Activated T-cell treated with anti-CD3 and anti-CD28 coated beads, Interleukin-2, amount 50 U/mL, for 48 hours (primary cell): ENCODE measurements at regions not wholly inside any gene's neighbourhood (a gene's known extent, or its start where the extent isn't known, plus 50 kb on each side); places are given as distances from the start of the nearest gene placed in this dataset.
"Not testable (repeated sequence)": the region's sequence is repeated elsewhere in the genome, so short reads cannot be mapped to it uniquely, and the experiment has no call there.

Experiments
- DNase-seq, 2 experiments: peaks; one replicate each; pipeline ENCODE4 v3.0.0-alpha.2; 2020

DNA sequence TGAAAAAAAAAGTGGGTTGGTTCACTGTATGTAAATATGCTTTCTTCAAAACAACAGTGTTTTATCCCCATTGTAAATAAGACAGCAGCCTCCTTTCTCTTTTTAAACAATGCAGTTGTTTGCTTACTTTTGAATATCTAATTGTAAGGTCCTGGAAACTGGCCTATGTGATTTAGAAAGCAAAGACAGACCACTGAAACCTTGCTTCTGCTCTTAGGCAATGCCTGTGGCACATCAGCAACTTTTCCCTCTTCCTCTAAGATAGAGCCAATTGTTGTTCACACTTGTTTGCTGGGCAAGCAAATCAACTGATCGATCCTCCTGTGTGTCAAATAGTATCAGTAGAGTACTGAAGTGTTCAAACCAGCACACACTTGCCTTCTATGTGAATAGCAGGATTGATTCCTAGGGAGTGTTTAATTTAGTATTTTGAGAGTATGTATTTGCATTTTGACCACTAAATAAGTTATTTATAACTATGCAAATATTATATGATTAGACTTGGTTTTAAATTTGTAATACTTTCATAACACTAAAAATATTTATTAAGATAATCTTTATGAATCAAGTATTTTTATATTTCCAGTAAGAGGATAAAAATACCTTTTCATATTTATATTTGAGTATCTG, 55.4 kb upstream of the GRPR start:
- DNase-seq, result no peak

DNA sequence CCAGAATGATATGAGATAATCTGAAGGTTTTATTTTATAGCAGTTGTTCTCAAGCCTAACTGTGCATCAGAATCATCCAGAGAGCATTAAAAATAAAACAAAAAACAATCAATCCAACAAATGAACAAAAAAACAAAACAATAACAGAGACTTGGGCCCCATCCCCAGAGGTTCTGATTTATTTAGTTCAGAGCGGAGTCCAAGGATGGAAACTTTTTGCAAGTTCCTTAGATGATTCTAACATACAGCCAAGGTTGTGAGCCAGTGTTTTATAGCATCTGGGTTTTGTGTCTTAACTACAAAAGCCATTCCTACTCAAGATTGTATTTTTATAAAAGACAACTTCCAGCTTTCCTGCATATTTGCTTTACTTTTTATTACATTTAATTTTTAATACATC, 59.4 kb upstream of the GRPR start:
- DNase-seq, result no peak

DNA sequence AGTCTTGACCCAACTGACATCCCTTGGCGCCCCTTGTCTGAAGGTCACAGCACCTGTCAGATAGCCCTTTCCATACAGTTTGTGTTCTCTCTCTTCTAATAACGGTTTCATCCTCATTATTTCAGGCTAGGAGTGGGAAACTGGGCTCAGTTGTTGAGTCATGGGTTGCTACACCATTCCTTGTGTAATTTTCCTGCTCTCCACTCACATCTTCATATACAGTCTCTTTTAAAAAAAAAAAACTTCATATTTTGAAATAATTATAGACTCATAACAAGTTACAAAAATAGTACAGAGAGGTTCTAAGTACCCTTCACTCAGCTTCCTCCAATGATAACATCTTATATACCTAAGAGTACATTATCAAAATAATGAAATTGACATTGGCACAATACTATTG, 60.2 kb upstream of the GRPR start:
- DNase-seq, result no peak

DNA sequence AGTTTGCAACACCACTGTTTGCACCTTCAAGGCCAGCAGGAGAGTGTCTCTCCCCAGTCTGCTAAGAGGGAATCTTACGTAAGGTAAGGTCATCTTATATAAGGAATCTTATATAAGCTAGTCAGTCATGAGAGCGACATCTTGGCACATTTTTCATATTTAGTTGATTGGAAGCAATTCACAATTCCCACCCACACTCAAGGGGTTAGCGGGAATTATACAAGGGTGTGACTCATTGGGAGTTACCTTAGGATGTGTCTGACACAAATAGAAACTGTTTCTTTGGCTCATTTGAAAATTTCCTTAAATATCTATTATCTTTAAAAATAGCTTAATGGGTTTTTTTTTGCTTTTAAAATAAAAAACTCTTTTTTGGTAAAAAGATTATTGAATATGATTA, 62.1 kb upstream of the GRPR start:
- DNase-seq, result no peak

DNA sequence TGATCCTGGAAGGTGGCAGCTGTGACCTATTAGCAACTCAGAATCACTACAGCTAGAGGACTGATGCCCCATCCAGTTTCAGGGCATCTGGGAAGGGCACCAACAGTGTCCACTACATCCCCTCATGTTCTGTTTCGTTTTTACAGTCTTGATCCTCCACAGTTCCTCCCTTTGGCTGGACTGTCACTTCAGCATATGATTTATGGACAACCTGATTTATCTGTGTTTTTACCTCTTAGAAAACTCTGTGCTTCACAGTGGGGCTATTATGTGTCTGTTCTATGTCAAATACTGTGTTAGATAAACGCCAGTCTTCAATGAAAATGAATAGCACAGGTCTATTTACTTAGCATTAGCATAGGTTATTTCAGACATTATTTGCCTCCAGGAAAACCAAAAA, 63.1 kb upstream of the GRPR start:
- no peak for DNase-seq

DNA sequence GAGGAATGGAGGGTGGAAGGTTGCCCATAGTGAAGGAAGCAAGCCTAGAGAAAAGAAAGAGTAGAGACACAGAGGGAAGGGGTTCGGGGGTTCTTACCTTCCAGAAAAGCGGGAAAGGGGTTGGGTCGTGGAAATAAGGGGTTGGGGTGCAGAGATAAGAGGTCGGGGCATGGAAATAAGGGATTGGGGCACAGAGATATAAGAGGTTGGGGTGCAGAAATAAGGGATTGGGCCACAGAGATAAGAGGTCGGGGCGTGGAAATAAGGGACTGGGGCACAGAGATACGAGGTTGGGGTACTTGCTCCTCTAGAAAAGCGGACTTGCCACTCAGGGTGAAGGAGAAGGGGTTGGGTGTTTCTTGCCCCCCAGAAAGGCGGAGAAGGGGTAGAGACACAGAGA, 74.2 kb upstream of the GRPR start:
- not testable (repeated sequence) for DNase-seq

DNA sequence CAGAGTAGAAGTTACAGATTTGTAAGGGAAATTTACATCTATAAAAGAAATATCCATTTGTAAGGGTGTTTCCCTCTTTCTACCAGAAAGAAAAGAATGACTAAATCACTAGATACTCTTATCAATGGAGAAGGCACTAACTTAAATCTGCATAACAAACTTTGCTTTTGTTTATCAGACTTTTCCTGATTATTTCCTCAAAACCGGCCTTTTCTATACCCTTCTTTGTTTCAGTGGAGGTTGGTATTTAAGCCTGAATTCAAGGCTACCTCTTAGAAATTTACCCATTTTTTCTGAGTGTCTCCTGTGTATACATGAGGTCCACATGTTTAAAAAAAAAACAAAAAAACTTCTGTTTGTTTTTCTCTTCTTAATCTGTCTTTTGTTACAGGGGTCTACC, 80.4 kb upstream of the GRPR start:
- DNase-seq, result no peak

DNA sequence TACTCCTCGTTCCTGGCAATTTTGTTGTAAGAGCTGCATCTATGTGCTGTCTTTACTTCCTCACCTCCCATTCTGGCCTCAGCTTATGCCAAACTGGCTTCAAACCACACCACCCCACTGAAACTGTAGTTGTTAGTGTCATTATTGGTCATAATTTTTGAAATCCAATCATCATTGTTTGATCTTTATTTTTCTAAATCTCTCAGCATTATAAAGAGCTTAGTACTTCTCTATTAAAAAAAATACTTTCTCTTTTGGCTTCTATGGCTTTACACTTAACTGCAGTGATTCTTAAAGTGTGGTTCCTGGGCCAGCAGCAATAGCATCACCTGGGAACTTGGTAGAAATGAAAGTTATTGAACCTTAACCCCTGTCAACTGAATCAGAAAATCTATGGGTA, 83.5 kb upstream of the GRPR start:
- no peak for DNase-seq

DNA sequence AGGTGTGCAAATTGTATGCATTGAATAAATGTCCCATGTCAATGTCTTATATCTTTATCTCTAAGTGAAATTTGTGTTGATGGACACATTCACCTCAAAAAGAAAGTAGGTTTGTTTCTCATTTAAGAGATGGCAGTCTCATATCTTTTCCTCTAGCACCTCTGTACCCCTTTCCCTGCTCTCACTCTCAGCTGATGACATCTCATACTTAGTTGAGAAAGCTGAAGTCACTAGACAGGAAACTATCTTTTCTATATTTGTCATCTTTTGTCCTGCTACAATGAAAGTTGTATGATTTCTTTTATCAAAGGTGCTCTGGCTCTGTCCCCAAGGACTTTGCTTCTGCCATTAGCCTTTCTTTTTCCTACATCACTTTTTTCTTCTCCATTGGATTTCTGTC, 84.0 kb upstream of the GRPR start:
- DNase-seq, result no peak

DNA sequence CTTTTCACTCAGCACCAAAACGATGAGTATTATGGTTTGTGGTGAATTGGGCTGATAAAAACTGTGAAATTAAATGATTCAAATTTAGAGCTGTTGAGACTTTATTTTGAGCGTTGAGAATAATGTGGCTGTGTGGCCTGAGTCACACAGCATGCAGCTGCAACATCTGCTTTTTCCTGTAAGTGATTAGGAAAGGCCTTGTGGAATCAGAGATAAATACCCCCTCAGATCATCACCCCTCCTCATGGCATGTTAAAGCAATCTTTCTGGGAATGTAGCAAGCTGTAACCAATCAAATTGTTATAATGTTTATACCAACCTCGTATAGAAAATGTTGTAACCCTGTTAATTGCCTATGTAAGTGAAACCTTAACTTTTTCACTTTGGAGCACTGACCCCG, 90.0 kb upstream of the GRPR start:
- DNase-seq, result no peak

DNA sequence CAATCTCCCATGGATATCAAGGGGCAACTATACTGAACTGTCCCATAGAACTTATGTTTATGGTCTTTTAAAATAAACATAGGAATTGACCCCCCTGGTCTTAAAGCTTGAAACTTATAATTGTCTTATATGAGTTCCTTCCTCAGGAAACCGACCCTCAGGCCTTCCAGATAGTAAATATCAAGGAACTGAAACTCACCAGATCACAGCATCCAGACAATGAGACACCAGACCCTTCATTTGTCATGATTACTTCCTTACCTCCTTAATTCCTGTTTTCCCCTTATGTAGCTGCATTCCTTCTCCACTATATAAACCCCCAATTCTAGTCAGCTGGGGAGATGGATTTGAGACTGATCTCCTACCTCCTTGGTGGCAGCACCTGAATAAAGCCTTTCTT, 94.8 kb upstream of the GRPR start:
- DNase-seq, result no peak

DNA sequence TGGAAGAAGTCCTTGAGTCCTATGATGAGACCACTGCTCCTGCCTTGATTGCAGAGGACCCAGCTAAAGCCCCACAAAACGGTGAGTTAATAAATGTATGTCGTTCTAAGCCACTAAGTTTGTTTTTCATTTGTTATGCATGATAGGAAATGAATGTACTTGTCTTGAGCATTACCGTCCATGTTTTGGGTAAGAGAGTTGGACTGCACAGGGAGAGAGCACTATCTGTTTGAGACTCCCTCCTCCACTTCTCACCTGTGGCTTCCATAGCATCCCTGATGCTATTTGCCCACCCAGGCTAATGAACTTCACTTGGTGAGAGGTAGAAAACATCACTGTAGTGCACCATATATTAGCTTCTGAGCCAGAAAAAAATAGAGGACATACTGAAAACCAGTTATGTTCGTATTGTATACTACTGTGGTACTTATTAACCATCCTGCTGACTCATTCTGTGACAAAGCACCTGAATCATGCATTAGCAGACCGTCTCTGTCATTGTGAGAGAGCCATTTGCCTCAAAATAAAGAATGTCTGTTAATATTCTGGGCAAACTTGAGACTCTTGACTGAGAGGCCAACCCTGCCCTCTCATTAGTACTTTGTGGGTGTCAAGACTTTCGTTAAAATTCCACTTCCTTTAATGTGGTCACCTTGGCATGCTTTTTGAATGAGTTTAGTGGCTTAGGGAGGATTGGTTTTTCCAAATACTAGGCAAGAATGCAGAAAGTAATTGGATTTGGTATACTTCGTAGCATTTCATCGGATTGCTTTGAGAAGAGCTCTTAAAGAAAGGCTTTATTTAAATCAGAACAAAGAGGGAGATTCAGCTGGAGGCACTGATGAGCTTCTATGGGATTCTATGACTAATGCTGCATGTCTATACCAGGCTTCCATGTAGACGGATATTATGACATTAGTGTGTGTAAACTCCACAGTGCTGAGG, 99.3 kb upstream of the GRPR start:
- no peak for DNase-seq

DNA sequence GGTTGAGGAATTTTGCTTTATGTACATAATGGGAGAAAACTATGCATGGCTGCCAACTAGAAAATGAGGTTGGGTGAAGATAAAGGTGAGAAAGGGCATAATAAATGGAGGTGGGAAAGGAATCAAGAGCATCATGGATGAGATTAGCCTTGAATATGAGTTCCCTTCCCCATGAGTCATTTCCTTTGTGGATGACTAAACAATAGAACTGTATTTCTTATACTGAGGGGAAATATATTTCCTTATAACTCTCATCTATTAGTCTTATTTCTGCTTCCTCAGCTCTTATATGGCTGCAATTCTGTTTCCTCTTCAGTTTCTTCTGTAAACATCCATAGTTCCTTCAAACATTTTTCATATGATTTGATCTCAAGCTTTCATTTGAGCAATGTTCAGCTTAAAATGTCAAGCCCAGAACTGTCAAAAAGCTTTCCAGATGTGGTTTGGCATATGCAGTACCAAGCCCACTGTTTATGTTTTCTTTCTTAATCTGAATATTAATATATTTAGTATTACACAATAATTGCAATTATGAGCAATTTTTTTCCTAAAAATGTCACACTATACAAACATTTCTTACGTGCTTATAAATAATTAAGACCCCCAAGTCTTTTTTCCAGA, 100.7 kb upstream of the GRPR start:
- no peak for DNase-seq

DNA sequence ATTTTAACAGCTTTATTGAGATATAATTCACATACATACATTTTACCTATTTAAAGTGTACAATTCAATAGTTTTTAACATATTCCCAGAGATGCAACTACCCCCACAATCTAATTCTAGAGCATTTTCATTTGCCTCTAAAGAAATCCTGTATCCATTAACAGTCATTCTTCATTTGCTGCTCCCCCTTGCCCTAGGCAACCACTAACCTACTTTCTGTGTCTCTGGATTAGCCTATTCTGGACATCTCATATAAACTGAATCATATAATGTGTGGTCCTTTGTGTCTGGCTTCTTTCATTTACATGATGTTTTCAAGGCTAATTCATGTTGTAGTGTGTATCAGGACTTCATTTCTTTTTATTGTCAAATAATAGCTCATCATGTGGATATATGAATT, 105.1 kb upstream of the GRPR start:
- DNase-seq, result no peak

DNA sequence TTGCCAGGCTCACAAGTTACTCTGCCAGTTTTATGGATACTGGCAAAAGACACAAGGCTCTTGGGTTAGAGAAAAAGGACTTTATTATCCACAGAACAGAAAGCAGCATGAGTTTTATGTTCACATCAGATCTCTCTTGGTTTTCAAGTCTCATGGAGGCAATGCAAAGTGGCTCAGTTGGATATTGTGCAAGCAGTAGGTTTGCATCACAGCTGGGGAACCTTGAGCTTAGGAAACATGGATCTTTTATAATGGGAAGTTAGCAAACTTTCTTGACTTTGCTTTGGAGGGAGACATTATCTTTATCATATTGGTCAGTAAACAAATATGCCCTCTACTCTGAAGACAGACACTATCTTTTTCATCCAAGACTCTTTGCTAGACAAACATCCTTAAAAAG, 109.2 kb upstream of the GRPR start:
- no peak for DNase-seq

DNA sequence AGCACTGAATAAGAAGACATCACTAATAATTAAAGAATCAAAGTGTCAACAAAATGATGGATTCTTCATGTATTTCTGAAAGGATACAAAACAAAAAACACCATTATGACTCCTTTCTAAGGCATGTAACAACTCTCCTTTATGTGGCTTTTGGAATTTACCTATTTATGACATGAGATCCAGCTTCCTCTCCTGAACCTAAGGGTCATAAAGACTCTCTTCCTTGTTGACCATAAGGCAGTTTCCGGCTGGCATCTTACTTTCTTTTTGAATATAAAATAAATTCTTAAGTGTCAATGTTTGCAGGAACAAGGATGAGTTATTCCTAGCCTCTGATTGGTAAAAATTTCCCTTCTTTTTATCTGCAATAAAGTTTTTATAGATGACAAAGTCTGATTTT, 111.1 kb upstream of the GRPR start:
- no peak for DNase-seq

DNA sequence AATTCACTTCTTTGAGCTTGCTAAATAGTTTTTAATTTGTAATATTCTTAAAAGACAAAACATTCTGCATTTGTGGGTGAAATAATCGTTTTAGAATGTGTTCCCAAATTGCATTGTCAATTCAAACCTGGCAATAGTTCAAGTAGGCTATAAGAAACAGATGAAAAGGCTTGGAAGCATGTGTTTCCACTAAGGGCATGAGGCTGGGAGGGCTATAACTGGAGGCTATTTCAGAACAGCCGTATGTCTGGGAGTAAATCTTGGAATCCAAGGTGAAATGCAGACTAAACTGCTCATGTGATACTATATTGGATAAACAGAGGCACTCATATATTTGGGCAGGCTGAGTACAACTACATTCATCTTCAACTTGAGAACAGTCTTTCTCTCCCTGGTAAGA, 117.4 kb upstream of the GRPR start:
- no peak for DNase-seq

DNA sequence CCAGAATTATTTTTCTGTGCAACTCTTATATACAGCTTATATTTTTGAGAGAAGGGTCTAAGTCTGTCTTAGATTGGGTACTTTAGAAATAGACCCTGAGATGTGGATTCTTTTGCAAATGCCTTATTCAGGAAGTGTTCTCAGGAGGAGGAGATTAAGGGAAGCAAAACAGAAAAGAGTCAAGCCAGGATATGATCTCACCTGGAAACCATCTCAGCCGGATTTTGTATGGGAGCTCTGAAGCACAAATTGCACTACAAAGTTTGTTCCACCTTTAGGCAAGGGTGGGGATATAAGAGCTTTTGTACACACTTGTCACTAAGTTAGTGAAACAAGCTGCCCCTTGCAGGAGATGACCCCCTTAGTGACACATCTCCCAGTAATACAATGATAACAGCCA, 121.2 kb upstream of the GRPR start:
- DNase-seq, result no peak

DNA sequence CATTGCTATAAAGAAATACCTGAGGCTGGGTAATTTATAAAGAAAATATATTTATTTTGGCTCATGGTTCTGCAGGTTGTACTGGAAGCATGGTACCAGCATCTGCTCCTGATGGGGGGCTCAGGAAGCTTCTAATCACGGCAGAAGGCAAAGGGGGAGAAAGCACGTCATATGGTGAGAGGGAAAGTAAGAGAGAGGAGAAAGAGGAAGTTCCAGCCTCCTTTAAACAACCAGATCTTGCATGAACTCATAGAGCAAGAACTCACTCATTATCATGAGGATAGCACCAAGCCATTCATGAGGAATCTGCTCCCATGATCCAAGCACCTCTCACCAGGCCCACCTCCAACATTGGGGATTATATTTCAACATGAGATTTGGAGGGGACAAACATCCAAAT, 125.0 kb upstream of the GRPR start:
- no peak for DNase-seq

DNA sequence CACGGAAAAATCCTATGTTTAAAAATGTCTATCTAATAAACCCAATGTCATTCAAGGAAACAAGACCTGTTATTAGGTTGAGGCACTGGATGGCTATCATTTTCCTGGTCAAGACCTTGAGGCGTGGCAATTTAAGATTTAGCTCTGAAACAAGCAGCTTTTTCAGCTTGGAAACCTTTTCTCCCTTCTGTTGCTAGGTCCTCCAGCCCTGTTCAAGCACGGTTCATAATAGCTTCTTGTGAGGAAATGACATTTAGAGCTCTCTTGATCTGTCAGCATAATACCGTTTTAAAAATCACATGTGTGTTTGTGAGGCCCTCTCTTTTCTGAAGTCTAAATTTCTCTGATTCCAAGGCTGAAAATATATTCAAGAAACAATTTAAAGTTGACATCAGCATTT, 133.6 kb upstream of the GRPR start:
- no peak for DNase-seq

DNA sequence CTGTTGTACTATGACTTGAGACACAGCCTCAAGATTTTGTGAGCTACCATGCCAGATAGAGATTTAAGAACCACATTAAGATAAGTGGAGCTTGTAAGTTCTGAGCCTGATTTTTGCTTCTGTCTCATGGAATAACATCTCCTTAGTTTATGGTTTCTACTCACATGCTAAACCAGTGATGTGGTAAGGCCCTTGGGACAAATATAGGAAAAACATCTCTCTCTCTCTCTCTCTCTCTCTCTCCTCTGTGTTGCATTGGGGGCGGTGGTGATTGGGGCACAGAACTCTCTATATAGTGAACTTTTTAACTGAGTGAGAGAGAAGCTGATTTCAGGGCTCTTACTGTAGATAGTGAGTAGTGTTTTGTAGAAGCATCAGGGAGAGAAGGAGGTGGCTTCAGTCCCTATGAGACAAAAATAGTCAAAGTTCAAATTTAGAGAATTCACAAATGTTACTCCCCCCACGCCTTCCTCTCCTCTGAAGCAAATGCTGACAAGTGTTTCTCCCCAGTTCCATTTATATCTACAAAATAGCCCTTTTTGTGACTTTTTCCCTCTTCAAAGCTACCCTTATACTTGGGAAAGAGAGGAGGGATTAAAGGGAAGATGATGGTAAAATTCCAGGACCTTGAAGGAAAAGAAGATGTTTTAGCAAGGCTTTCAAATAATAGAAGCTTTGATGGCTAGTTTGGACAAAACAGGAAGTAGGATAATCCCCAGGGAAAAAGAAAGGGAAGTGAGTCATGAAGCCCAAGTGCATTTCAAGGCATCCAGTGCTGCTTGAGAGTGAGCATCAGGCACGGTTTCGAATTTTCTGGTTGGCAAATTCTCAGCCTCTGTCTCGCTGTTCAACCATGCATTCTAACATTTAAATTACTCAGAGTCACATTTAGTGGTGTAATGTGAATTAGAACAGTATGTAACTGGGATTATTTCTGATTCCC, 134.3 kb upstream of the AP1S2 start:
- DNase-seq, result no peak

DNA sequence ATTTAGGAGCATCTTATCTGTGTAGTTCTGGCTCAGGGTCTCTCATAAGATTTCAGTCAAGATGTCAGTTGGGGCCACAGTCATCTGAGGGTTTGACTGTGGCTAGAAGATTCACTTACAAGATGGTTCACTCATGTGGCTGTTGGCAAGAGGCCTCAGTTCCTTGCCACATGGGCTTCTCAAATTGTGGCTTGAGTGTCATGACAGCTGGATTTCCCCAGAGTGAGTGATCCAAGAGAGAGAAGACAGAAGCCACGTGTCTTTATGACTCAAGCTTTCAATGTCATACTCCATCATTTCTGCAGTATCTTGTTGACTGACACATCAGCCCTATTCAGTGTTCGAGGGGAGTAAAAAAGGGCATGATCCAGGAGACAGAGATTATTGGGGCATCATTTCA, 131.3 kb upstream of the AP1S2 start:
- DNase-seq, result peak; percentile 47 to 48

DNA sequence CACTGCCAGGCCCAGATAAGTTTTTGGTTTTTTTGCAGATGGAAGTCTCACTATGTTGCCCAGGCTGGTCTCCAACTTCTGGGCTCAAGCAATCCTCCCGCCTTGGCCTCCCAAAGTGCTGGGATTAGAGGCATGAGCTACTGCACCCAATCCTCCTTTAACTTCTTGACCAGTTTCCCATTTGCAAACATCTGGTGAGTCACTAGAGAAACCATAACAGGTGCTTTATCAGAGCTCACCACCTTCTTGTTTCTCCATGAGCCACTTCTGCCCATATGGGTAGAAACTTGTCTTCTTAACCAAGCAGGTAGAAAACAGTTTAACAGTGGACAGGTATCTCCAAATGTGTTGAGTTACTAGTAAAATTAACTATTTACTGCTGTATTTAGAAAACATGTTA, 128.4 kb upstream of the AP1S2 start:
- no peak for DNase-seq
